ENCODE measurements at regions not wholly inside any gene's neighbourhood (a gene's known extent, or its start where the extent isn't known, plus 50 kb on each side); places are given as distances from the start of the nearest gene placed in this dataset.
"Not testable (repeated sequence)": the region's sequence is repeated elsewhere in the genome, so short reads cannot be mapped to it uniquely, and the experiment has no call there.

- H3K9me3 ChIP-seq (ENCODE audit: low read length) = no peaks in the 10 kb centered on the region
- H3K36me3 ChIP-seq (ENCODE audit: insufficient read depth, low read length) = no peaks in the 10 kb centered on the region
- no peak overlapping the region for H2AFZ ChIP-seq (ENCODE audit: low read depth, low read length)
- H3K4me1 ChIP-seq (ENCODE audit: insufficient read depth, low read length) = no peaks in the 10 kb centered on the region
- H3K27me3 ChIP-seq (ENCODE audit: insufficient read depth, low read length) = no peaks in the 10 kb centered on the region
- H3K4me3 ChIP-seq (ENCODE audit: low read length) = no peak overlapping the region
Observed at GRCh38 chr5:164482351-164482750, 976.9 kb downstream of the MAT2B start.

- Histone ChIP-seq H3K27me3 (ENCODE audit: insufficient read depth, low read length) (no peaks in the 10 kb centered on the region), H3K9me3 (ENCODE audit: low read length) (no peaks in the 10 kb centered on the region), H2AFZ (ENCODE audit: low read depth, low read length) (no peak overlapping the region), H3K4me1 (ENCODE audit: insufficient read depth, low read length) (no peaks in the 10 kb centered on the region), H3K4me3 (ENCODE audit: low read length) (no peak overlapping the region), H3K36me3 (ENCODE audit: insufficient read depth, low read length) (no peaks in the 10 kb centered on the region)
Observed at GRCh38 chr5:164484948-164485347, 979.5 kb downstream of the MAT2B start.

GRCh38 chr5:164487939-164488338 lies 982.5 kb downstream of the MAT2B start:
- H3K36me3 ChIP-seq (ENCODE audit: insufficient read depth, low read length) = no peaks in the 10 kb centered on the region
- no peaks in the 10 kb centered on the region for H3K27me3 ChIP-seq (ENCODE audit: insufficient read depth, low read length)
- H3K4me1 ChIP-seq (ENCODE audit: insufficient read depth, low read length) = no peaks in the 10 kb centered on the region
- no peak overlapping the region for H2AFZ ChIP-seq (ENCODE audit: low read depth, low read length)
- H3K9me3 ChIP-seq (ENCODE audit: low read length) = no peaks in the 10 kb centered on the region
- no peak overlapping the region for H3K4me3 ChIP-seq (ENCODE audit: low read length)

- Histone ChIP-seq H3K36me3 (ENCODE audit: insufficient read depth, low read length) (no peaks in the 10 kb centered on the region), H3K4me1 (ENCODE audit: insufficient read depth, low read length) (peaks cover 13% of the 10 kb centered on the region), H3K9me3 (ENCODE audit: low read length) (no peaks in the 10 kb centered on the region), H3K4me3 (ENCODE audit: low read length) (no peak overlapping the region), H2AFZ (ENCODE audit: low read depth, low read length) (no peak overlapping the region), H3K27me3 (ENCODE audit: insufficient read depth, low read length) (no peaks in the 10 kb centered on the region)
Observed at GRCh38 chr5:164497311-164498064, 992.1 kb downstream of the MAT2B start.

- no peak overlapping the region for H2AFZ ChIP-seq (ENCODE audit: low read depth, low read length)
- H3K36me3 ChIP-seq (ENCODE audit: insufficient read depth, low read length) = no peaks in the 10 kb centered on the region
- H3K4me1 ChIP-seq (ENCODE audit: insufficient read depth, low read length) = peaks cover 13% of the 10 kb centered on the region
- no peaks in the 10 kb centered on the region for H3K9me3 ChIP-seq (ENCODE audit: low read length)
- no peaks in the 10 kb centered on the region for H3K27me3 ChIP-seq (ENCODE audit: insufficient read depth, low read length)
- H3K4me3 ChIP-seq (ENCODE audit: low read length) = no peak overlapping the region
Observed at GRCh38 chr5:164498438-164498837, 993.0 kb downstream of the MAT2B start.

GRCh38 chr5:164500856-164501255 lies 995.4 kb downstream of the MAT2B start:
- H3K4me3 ChIP-seq (ENCODE audit: low read length) = no peak overlapping the region
- no peaks in the 10 kb centered on the region for H3K9me3 ChIP-seq (ENCODE audit: low read length)
- H3K36me3 ChIP-seq (ENCODE audit: insufficient read depth, low read length) = no peaks in the 10 kb centered on the region
- peaks cover 13% of the 10 kb centered on the region for H3K4me1 ChIP-seq (ENCODE audit: insufficient read depth, low read length)
- no peaks in the 10 kb centered on the region for H3K27me3 ChIP-seq (ENCODE audit: insufficient read depth, low read length)
- no peak overlapping the region for H2AFZ ChIP-seq (ENCODE audit: low read depth, low read length)

GRCh38 chr5:164501344-164501743 lies 995.9 kb downstream of the MAT2B start:
- H3K4me3 ChIP-seq (ENCODE audit: low read length) = no peak overlapping the region
- H2AFZ ChIP-seq (ENCODE audit: low read depth, low read length) = no peak overlapping the region
- H3K36me3 ChIP-seq (ENCODE audit: insufficient read depth, low read length) = no peaks in the 10 kb centered on the region
- no peaks in the 10 kb centered on the region for H3K9me3 ChIP-seq (ENCODE audit: low read length)
- H3K4me1 ChIP-seq (ENCODE audit: insufficient read depth, low read length) = peaks cover 13% of the 10 kb centered on the region
- no peaks in the 10 kb centered on the region for H3K27me3 ChIP-seq (ENCODE audit: insufficient read depth, low read length)

- H3K4me3 ChIP-seq (ENCODE audit: low read length) = no peak overlapping the region
- H3K27me3 ChIP-seq (ENCODE audit: insufficient read depth, low read length) = no peaks in the 10 kb centered on the region
- H3K36me3 ChIP-seq (ENCODE audit: insufficient read depth, low read length) = no peaks in the 10 kb centered on the region
- H3K4me1 ChIP-seq (ENCODE audit: insufficient read depth, low read length) = peaks cover 2% of the 10 kb centered on the region
- no peak overlapping the region for H2AFZ ChIP-seq (ENCODE audit: low read depth, low read length)
- no peaks in the 10 kb centered on the region for H3K9me3 ChIP-seq (ENCODE audit: low read length)
Observed at GRCh38 chr5:164504141-164504772, 998.8 kb downstream of the MAT2B start.

- H3K27me3 ChIP-seq (ENCODE audit: insufficient read depth, low read length) = no peaks in the 10 kb centered on the region
- H3K4me1 ChIP-seq (ENCODE audit: insufficient read depth, low read length) = no peaks in the 10 kb centered on the region
- no peak overlapping the region for H3K4me3 ChIP-seq (ENCODE audit: low read length)
- H3K9me3 ChIP-seq (ENCODE audit: low read length) = no peaks in the 10 kb centered on the region
- no peaks in the 10 kb centered on the region for H3K36me3 ChIP-seq (ENCODE audit: insufficient read depth, low read length)
- H2AFZ ChIP-seq (ENCODE audit: low read depth, low read length) = no peak overlapping the region
Observed at GRCh38 chr5:164505791-164506190, 1000.4 kb downstream of the MAT2B start.

GRCh38 chr5:164518067-164518740 lies 1012.8 kb downstream of the MAT2B start:
- Histone ChIP-seq H2AFZ (ENCODE audit: low read depth, low read length) (no peak overlapping the region), H3K36me3 (ENCODE audit: insufficient read depth, low read length) (no peaks in the 10 kb centered on the region), H3K4me3 (ENCODE audit: low read length) (no peak overlapping the region), H3K9me3 (ENCODE audit: low read length) (no peaks in the 10 kb centered on the region), H3K4me1 (ENCODE audit: insufficient read depth, low read length) (peaks cover 6% of the 10 kb centered on the region), H3K27me3 (ENCODE audit: insufficient read depth, low read length) (no peaks in the 10 kb centered on the region)

- Histone ChIP-seq H3K4me3 (ENCODE audit: low read length) (no peak overlapping the region), H2AFZ (ENCODE audit: low read depth, low read length) (no peak overlapping the region), H3K36me3 (ENCODE audit: insufficient read depth, low read length) (no peaks in the 10 kb centered on the region), H3K9me3 (ENCODE audit: low read length) (no peaks in the 10 kb centered on the region), H3K27me3 (ENCODE audit: insufficient read depth, low read length) (no peaks in the 10 kb centered on the region), H3K4me1 (ENCODE audit: insufficient read depth, low read length) (peaks cover 6% of the 10 kb centered on the region)
Observed at GRCh38 chr5:164518741-164519080, 1013.3 kb downstream of the MAT2B start.

- Histone ChIP-seq H3K36me3 (ENCODE audit: insufficient read depth, low read length) (no peaks in the 10 kb centered on the region), H3K4me3 (ENCODE audit: low read length) (no peak overlapping the region), H3K9me3 (ENCODE audit: low read length) (no peaks in the 10 kb centered on the region), H3K27me3 (ENCODE audit: insufficient read depth, low read length) (no peaks in the 10 kb centered on the region), H3K4me1 (ENCODE audit: insufficient read depth, low read length) (no peaks in the 10 kb centered on the region), H2AFZ (ENCODE audit: low read depth, low read length) (peak overlapping the region; percentile 1)
Observed at GRCh38 chr5:164532235-164532900, 1026.9 kb downstream of the MAT2B start.

GRCh38 chr5:164533426-164533825 lies 1028.0 kb downstream of the MAT2B start:
- not testable (repeated sequence) for H3K36me3 ChIP-seq (ENCODE audit: insufficient read depth, low read length); H3K4me1 ChIP-seq (ENCODE audit: insufficient read depth, low read length); H3K4me3 ChIP-seq (ENCODE audit: low read length); H3K27me3 ChIP-seq (ENCODE audit: insufficient read depth, low read length); H3K9me3 ChIP-seq (ENCODE audit: low read length); H2AFZ ChIP-seq (ENCODE audit: low read depth, low read length)

Data from neuron (in vitro differentiated cells).